K562 (cell line): ENCODE measurements at regions not wholly inside any gene's neighbourhood (a gene's known extent, or its start where the extent isn't known, plus 50 kb on each side); places are given as distances from the start of the nearest gene placed in this dataset.

ENCODE experiments used
- ATAC-seq: fragments of 200-7000 bp; cut with Tn5 transposase; 3 replicates; pipeline ENCODE4 v1.9.1; 2020; ENCODE audit warnings: moderate library complexity
- BruUV-seq: library from RNA; stranded (reverse); fragments of 400-500 nt; replicated peaks from 2 replicates; lab custom pipeline; 2021; lab: Mats Ljungman, UMichigan
- CTCF ChIA-PET: fragments of 300-600 bp; formaldehyde crosslinking; extraction: SDS; loops from one replicate; lab custom pipeline; 2021; ENCODE audit warnings: low intra/inter-chr PET ratio; lab: Yijun Ruan, JAX
- POLR2A ChIA-PET: fragments of 300-600, 350-650 bp; sonication (Branson Sonifier 250); formaldehyde crosslinking; extraction: SDS; loops from one replicate; lab custom pipeline; 2021; ENCODE audit warnings: antibody characterized with exemption, inconsistent platforms; lab: Yijun Ruan, JAX
- DNase-seq, 4 experiments: peaks; one replicate each; pipeline versions ENCODE4 v3.0.0 to v3.0.0-alpha.2; 2011 to 2018; ENCODE audit warnings: low spot score in 3 of 4, mixed read lengths in 3 of 4; ENCODE audit errors: extremely low read depth in 1 of 4
- FAIRE-seq: peaks from 2 replicates; lab custom pipeline; 2011; peaks lifted over from hg19 to GRCh38; lab: Jason Lieb, UNC
- H2AFZ ChIP-seq: 2 replicates; pipeline ENCODE4 v1.6.0; 2011; ENCODE audit warnings: low read depth, low read length, control low read depth, inconsistent platforms
- H3K27ac ChIP-seq: fragments of 200-600 bp; 3 replicates; pipeline ENCODE4 v1.8.0; 2011; ENCODE audit warnings: low read depth, mild to moderate bottlenecking, control low read depth, inconsistent platforms, low read length, moderate library complexity, mixed read lengths; ENCODE audit errors: extremely low read depth
- H3K27me3 ChIP-seq, 2 experiments: fragments of 300-600 bp in 1 of 2; 2 replicates in 1 of 2; 3 replicates in 1 of 2; pipeline versions ENCODE4 v1.6.0 to v1.8.0; 2011; ENCODE audit warnings: inconsistent platforms in 2 of 2, low read length in 2 of 2, mild to moderate bottlenecking in 1 of 2, mixed read lengths in 1 of 2, moderate library complexity in 1 of 2; ENCODE audit not compliant: control insufficient read depth in 2 of 2, insufficient read depth in 2 of 2
- H3K36me3 ChIP-seq: fragments of 300-600 bp; 3 replicates; pipeline ENCODE4 v1.8.0; 2011; ENCODE audit warnings: mild to moderate bottlenecking, low read length, inconsistent platforms; ENCODE audit not compliant: control insufficient read depth, insufficient read depth
- H3K4me1 ChIP-seq, 2 experiments: fragments of 200-600 bp in 1 of 2; replicated peaks in 1 of 2; 2 replicates in 1 of 2; 3 replicates in 1 of 2; pipeline versions ENCODE4 v1.5.1 to v1.8.0; 2011; ENCODE audit warnings: inconsistent platforms in 2 of 2, low read length in 2 of 2, mild to moderate bottlenecking in 1 of 2, mixed read lengths in 1 of 2, moderate library complexity in 1 of 2; ENCODE audit not compliant: control insufficient read depth in 2 of 2, insufficient read depth in 2 of 2
- H3K4me2 ChIP-seq: 2 replicates; pipeline ENCODE4 v1.6.1; 2011; ENCODE audit warnings: low read length, control low read depth, inconsistent platforms, mixed read lengths; ENCODE audit not compliant: insufficient read depth
- H3K4me3 ChIP-seq: fragments of 200-600 bp; sonication (generic), shearing (Covaris generic); 2 replicates; pipeline ENCODE4 v1.5.1; 2016; ENCODE audit warnings: control low read depth, inconsistent platforms
- H3K79me2 ChIP-seq: fragments of 200-600 bp; 3 replicates; pipeline ENCODE4 v1.8.0; 2011; ENCODE audit warnings: low read length, inconsistent platforms; ENCODE audit not compliant: control insufficient read depth, insufficient read depth
- H3K9ac ChIP-seq, 2 experiments: 2 replicates each; pipeline versions ENCODE4 v1.6.0 to v1.6.1; 2011; ENCODE audit warnings: low read depth in 2 of 2, low read length in 2 of 2, control low read depth in 1 of 2, inconsistent platforms in 1 of 2, mild to moderate bottlenecking in 1 of 2, mixed read lengths in 1 of 2; ENCODE audit not compliant: insufficient read depth in 1 of 2
- H3K9me1 ChIP-seq: one replicate; pipeline ENCODE4 v1.6.0; 2011; ENCODE audit warnings: inconsistent platforms, mild to moderate bottlenecking, low read length, moderate library complexity; ENCODE audit not compliant: control insufficient read depth, insufficient read depth
- H3K9me3 ChIP-seq: replicated peaks from 2 replicates; pipeline ENCODE4 v1.5.1; 2011; ENCODE audit warnings: low read depth, low read length, inconsistent platforms; ENCODE audit not compliant: control insufficient read depth, insufficient read depth
- H4K20me1 ChIP-seq: replicated peaks from 2 replicates; pipeline ENCODE4 v1.6.1; 2011; ENCODE audit warnings: low read length, inconsistent platforms, mixed read lengths; ENCODE audit not compliant: control insufficient read depth, insufficient read depth
- ATF1 ChIP-seq, 2 experiments: fragments of 450-650 bp in 1 of 2; IDR thresholded peaks; 2 replicates each; pipeline ENCODE4 v1.6.1; 2016; ENCODE audit warnings: missing compliant biosample characterization in 1 of 2, missing genetic modification characterization in 1 of 2
- ATF7 ChIP-seq: fragments of 450-650 bp; IDR thresholded peaks from 2 replicates; pipeline ENCODE4 v1.7.1; 2014; ENCODE audit warnings: mild to moderate bottlenecking, moderate library complexity
- CBFA2T2 ChIP-seq: fragments of 450-650 bp; conservative IDR thresholded peaks from 2 replicates; pipeline ENCODE4 v1.6.1; 2017; ENCODE audit warnings: mild to moderate bottlenecking
- FOXK1 ChIP-seq: sonication (generic); formaldehyde crosslinking; IDR thresholded peaks from 2 replicates; pipeline ENCODE4 v1.8.0; 2022; ENCODE audit warnings: missing genetic modification reagents, mild to moderate bottlenecking, borderline replicate concordance
- KDM2B ChIP-seq: fragments of 250-450 bp; sonication (Bioruptor Pico); IDR thresholded peaks from 2 replicates; pipeline ENCODE4 v1.8.0; 2021; ENCODE audit warnings: mild to moderate bottlenecking, moderate library complexity
- POLR2B ChIP-seq: fragments of 450-650 bp; IDR thresholded peaks from 2 replicates; pipeline ENCODE4 v1.6.1; 2018; ENCODE audit warnings: low read depth; ENCODE audit not compliant: partially characterized antibody
- SRSF7 ChIP-seq: fragments of 200-400 bp; formaldehyde crosslinking; optimal IDR thresholded peaks from 2 replicates; pipeline ENCODE3; 2017; ENCODE audit warnings: mild to moderate bottlenecking, low read depth, low read length
- ZZZ3 ChIP-seq: fragments of 450-650 bp; IDR thresholded peaks from 2 replicates; pipeline ENCODE4 v1.6.1; 2016; ENCODE audit warnings: antibody characterized with exemption, mild to moderate bottlenecking, moderate library complexity
- WGBS: fragments of 100-300 bp; shearing (Covaris generic); methylation state at CpG from one replicate; pipeline ENCODE4 v1.1.6; 2016; ENCODE audit warnings: low coverage, mixed read lengths; ENCODE audit not compliant: insufficient coverage; ENCODE audit errors: missing lambda C conversion rate; 5-methylcytosine and 5-hydroxymethylcytosine counted together
- in situ Hi-C: fragments of 300-500 bp; cut with MboI; formaldehyde crosslinking; loops from 4 replicates; pipeline ENCODE4 v1.15.0; 2018; ENCODE audit warnings: inconsistent platforms, mixed read lengths
- intact Hi-C: fragments of 100-400 bp; cut with micrococcal nuclease; formaldehyde crosslinking; loops from 2 replicates; pipeline ENCODE4 v1.14.2; 2022
- TF ChIP-seq, protein P1 (sequence below): IDR thresholded peaks from 3 replicates; pipeline ENCODE4 v1.6.1; 2011; ENCODE audit warnings: borderline replicate concordance, mild to moderate bottlenecking; ENCODE audit not compliant: insufficient read length, insufficient read depth
- TF ChIP-seq, protein P2 (sequence below): sonication (generic); formaldehyde crosslinking; IDR thresholded peaks from 2 replicates; pipeline ENCODE4 v1.8.0; 2022; ENCODE audit warnings: mild to moderate bottlenecking, missing genetic modification reagents

DNA sequence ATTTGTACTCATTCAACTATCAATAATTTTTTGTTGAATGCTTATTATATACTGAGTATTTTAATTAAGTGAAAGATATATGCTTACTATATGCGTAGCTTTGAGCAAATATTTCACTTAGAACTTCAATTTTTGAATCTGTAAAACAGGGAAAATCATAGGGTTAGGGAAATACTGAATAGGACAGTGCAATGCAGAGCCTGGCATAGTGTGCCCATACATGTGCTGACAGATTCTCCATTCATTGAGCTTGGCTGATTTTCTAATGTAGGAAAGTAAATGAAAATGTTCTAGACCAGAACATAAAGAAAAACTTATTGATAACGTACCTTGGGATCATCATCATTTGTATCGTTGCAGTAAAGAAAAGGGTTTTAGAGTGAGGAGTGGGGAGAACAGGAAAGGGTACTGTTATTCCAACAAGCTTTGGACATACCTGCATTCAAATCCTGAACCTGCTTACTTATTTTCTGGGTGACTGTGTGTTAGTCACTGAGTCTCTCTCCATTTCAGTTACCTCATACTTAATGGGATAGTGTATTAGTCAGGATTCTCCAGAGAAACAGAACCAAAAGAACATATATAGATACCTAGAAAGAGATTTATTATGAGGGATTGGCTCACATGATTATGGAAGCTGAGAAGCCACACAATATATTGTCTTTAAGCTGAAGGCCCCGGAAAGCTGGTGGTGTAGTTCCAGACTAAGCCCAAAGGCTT is 436.4 kb downstream of the ADAMTS20 start:
- Histone ChIP-seq H3K79me2 (no peaks in the 10 kb centered on the region), H3K27me3 (no peaks in the 10 kb centered on the region), H3K9me1 (no peaks in the 10 kb centered on the region), H3K4me2 (no peak overlapping the region), H3K4me1 (no peaks in the 10 kb centered on the region), H3K9me3 (no peaks in the 10 kb centered on the region), H3K36me3 (no peaks in the 10 kb centered on the region), H3K9ac (no peak overlapping the region), H2AFZ (no peak overlapping the region), H3K27ac (no peak overlapping the region), H4K20me1 (no peaks in the 10 kb centered on the region), H3K4me3 (no peak overlapping the region)
- FAIRE-seq, result no peak
- BruUV-seq, result no TSS peak
- 2% methylated on average over 4 of the region's 4 CpGs for WGBS
- DNase-seq, result no peak
- intact Hi-C loops, result no loop called here
- CTCF ChIA-PET, result no interaction called here
- in situ Hi-C loops, result no loop called here
- ATAC-seq, result no peak
- TF ChIP-seq FOXK1 (CRISPR knock-in tag), result no peak
- TF ChIP-seq CBFA2T2, result no peak
- no peak for TF ChIP-seq SRSF7
- TF ChIP-seq, protein P1, sequence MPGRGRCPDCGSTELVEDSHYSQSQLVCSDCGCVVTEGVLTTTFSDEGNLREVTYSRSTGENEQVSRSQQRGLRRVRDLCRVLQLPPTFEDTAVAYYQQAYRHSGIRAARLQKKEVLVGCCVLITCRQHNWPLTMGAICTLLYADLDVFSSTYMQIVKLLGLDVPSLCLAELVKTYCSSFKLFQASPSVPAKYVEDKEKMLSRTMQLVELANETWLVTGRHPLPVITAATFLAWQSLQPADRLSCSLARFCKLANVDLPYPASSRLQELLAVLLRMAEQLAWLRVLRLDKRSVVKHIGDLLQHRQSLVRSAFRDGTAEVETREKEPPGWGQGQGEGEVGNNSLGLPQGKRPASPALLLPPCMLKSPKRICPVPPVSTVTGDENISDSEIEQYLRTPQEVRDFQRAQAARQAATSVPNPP, result no peak
- TF ChIP-seq ATF1 (CRISPR knock-in tag; IDR thresholded peaks at IDR 0.05), result no peak
- no peak for TF ChIP-seq ATF1 (tag; IDR thresholded peaks at IDR 0.05)
- no peak for TF ChIP-seq POLR2B
- TF ChIP-seq, protein P2, sequence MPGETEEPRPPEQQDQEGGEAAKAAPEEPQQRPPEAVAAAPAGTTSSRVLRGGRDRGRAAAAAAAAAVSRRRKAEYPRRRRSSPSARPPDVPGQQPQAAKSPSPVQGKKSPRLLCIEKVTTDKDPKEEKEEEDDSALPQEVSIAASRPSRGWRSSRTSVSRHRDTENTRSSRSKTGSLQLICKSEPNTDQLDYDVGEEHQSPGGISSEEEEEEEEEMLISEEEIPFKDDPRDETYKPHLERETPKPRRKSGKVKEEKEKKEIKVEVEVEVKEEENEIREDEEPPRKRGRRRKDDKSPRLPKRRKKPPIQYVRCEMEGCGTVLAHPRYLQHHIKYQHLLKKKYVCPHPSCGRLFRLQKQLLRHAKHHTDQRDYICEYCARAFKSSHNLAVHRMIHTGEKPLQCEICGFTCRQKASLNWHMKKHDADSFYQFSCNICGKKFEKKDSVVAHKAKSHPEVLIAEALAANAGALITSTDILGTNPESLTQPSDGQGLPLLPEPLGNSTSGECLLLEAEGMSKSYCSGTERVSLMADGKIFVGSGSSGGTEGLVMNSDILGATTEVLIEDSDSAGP (CRISPR knock-in tag), result no peak
- no peak for TF ChIP-seq ATF7
- no peak for TF ChIP-seq ZZZ3
- TF ChIP-seq KDM2B (CRISPR knock-in tag), result no peak
- POLR2A ChIA-PET, result no interaction called here
